ENCODE measurements at regions not wholly inside any gene's neighbourhood (a gene's known extent, or its start where the extent isn't known, plus 50 kb on each side); places are given as distances from the start of the nearest gene placed in this dataset.

DNA sequence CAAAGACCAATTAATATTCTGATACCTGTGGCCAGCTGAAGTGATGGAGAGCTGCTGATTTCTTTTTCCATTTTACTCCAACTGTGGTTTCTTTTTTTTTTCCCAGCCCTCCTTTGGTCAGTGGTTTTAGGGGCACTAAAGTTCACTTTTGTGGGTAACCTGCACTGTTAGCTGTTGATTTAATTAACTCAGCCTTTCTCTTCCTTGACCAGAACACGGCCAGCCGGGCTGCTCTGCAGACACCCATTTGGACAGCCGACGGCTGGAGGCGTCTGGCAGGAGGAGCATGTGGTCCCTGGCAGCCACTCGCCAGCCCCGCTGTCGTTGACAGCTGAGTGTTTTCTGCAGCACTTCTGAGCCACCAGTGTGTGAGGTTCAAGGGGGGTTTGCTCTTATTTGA lies 136.2 kb upstream of the RUNX3 start:
- H3K27ac ChIP-seq: no peak overlapping the region
- no peaks in the 10 kb centered on the region for H3K27me3 ChIP-seq
- H3K4me1 ChIP-seq: no peaks in the 10 kb centered on the region
- H3K9me3 ChIP-seq: no peaks in the 10 kb centered on the region
- no peak for TF ChIP-seq POLR2AphosphoS5 (IDR thresholded peaks at IDR 0.05; ENCODE audit: insufficient read depth in 1 of 2, low read depth in 1 of 2)
- no peak for TF ChIP-seq POLR2A (IDR thresholded peaks at IDR 0.05)
- TF ChIP-seq CTCF (IDR thresholded peaks at IDR 0.05): no peak
- H3K4me3 ChIP-seq: no peak overlapping the region
- intact Hi-C loops (cut with DNase I): no loop called here
- no peak for DNase-seq (ENCODE audit: extremely low spot score in 2 of 2)
- H3K36me3 ChIP-seq: no peaks in the 10 kb centered on the region

- no peaks in the 10 kb centered on the region for H3K27me3 ChIP-seq
- no peaks in the 10 kb centered on the region for H3K9me3 ChIP-seq
- no peak overlapping the region for H3K4me3 ChIP-seq
- H3K27ac ChIP-seq: no peak overlapping the region
- no peaks in the 10 kb centered on the region for H3K4me1 ChIP-seq
- H3K36me3 ChIP-seq: no peaks in the 10 kb centered on the region
- TF ChIP-seq POLR2A (IDR thresholded peaks at IDR 0.05) (no peak), POLR2AphosphoS5 (IDR thresholded peaks at IDR 0.05; ENCODE audit: insufficient read depth in 1 of 2, low read depth in 1 of 2) (no peak), CTCF (IDR thresholded peaks at IDR 0.05) (no peak)
- no peak for DNase-seq (ENCODE audit: extremely low spot score in 2 of 2)
- intact Hi-C loops (cut with DNase I): no loop called here
Observed at GRCh38 chr1:25065795-25066238, 135.7 kb upstream of the RUNX3 start.

DNA sequence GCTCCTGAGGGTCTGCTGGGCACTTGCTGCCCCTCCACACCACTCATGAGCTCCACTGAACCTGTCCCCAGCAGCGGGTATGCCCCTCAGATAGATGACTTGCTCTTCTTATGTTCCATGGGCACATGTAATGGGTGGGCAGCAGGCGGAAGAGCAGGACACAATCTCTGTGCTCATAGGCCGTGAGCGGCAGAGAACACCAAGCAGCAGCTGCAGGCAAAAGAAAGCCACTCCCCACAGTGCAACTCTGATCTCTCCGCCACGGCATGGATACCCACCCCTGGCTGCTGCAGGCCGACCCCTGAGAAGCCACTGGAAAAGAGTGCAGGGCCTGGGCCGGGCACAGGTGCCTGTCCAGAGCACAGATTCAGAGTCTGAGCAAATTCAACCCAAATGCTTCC lies 135.2 kb upstream of the RUNX3 start:
- H3K9me3 ChIP-seq: no peaks in the 10 kb centered on the region
- H3K27me3 ChIP-seq: no peaks in the 10 kb centered on the region
- H3K36me3 ChIP-seq: no peaks in the 10 kb centered on the region
- H3K27ac ChIP-seq: no peak overlapping the region
- H3K4me3 ChIP-seq: no peak overlapping the region
- H3K4me1 ChIP-seq: no peaks in the 10 kb centered on the region
- TF ChIP-seq CTCF (IDR thresholded peaks at IDR 0.05): no peak
- no peak for TF ChIP-seq POLR2A (IDR thresholded peaks at IDR 0.05)
- TF ChIP-seq POLR2AphosphoS5 (IDR thresholded peaks at IDR 0.05; ENCODE audit: insufficient read depth in 1 of 2, low read depth in 1 of 2): no peak
- intact Hi-C loops (cut with DNase I): no loop called here
- no peak for DNase-seq (ENCODE audit: extremely low spot score in 2 of 2)

- DNase-seq (ENCODE audit: extremely low spot score in 2 of 2): no peak
Observed at GRCh38 chr1:25064465-25065240, 134.6 kb upstream of the RUNX3 start.

More at GRCh38 chr1:25064465-25065240, 134.6 kb upstream of the RUNX3 start:
- Histone ChIP-seq H3K4me1 (no peaks in the 10 kb centered on the region), H3K27ac (no peak overlapping the region), H3K9me3 (no peaks in the 10 kb centered on the region), H3K36me3 (no peaks in the 10 kb centered on the region), H3K27me3 (no peaks in the 10 kb centered on the region), H3K4me3 (no peak overlapping the region)
- TF ChIP-seq CTCF (IDR thresholded peaks at IDR 0.05) (no peak), POLR2A (IDR thresholded peaks at IDR 0.05) (no peak), POLR2AphosphoS5 (IDR thresholded peaks at IDR 0.05; ENCODE audit: insufficient read depth in 1 of 2, low read depth in 1 of 2) (no peak)
- intact Hi-C loops (cut with DNase I): no loop called here
